B cell (primary cell): ENCODE measurements at regions not wholly inside any gene's neighbourhood (a gene's known extent, or its start where the extent isn't known, plus 50 kb on each side); places are given as distances from the start of the nearest gene placed in this dataset.

Experiments used
- ATAC-seq: fragments of 200-7000 bp; cut with Tn5 transposase; one replicate; pipeline ENCODE4 v1.10.0; 2021; ENCODE audit warnings: low read depth, mild to moderate bottlenecking, moderate number of reproducible peaks, moderate library complexity
- CTCF ChIA-PET: fragments of 350-600 bp; sonication (Branson Sonifier 250); formaldehyde crosslinking; loops from one replicate; lab custom pipeline; 2021; ENCODE audit warnings: antibody characterized with exemption, inconsistent platforms; lab: Charles Lee
- POLR2A ChIA-PET: fragments of 350-600 bp; sonication (Branson Sonifier 250); formaldehyde crosslinking; loops from one replicate; lab custom pipeline; 2021; ENCODE audit warnings: antibody characterized with exemption; lab: Charles Lee
- DNase-seq: peaks from one replicate; pipeline ENCODE4 v3.0.0; 2013
- H2AFZ ChIP-seq: 2 replicates; pipeline ENCODE4 v1.6.1; 2012; ENCODE audit warnings: mild to moderate bottlenecking, low read depth, low read length; ENCODE audit not compliant: insufficient read depth, poor library complexity, severe bottlenecking
- H3K27ac ChIP-seq, 2 donors: 1 replicate in 1 of 2; 2 replicates in 1 of 2; pipeline ENCODE4 v1.5.1; 2012 to 2013; ENCODE audit warnings: low read length in 2 of 2, mild to moderate bottlenecking in 2 of 2, moderate library complexity in 1 of 2
- H3K27me3 ChIP-seq, 4 experiments: fragments of 200-600 bp in 1 of 4; sonication (generic) in 1 of 4; replicated peaks in 1 of 4; 1 replicate in 2 of 4; 2 replicates in 2 of 4; pipeline versions ENCODE4 v1.6.1 to v1.7.0; 2013 to 2016; ENCODE audit warnings: low read length in 3 of 4, mild to moderate bottlenecking in 2 of 4, mixed read lengths in 1 of 4, moderate library complexity in 1 of 4; ENCODE audit not compliant: insufficient read depth in 4 of 4, control insufficient read depth in 3 of 4; ENCODE audit errors: control extremely low read depth in 1 of 4
- H3K36me3 ChIP-seq, 2 experiments: replicated peaks in 1 of 2; 1 replicate in 1 of 2; 2 replicates in 1 of 2; pipeline versions ENCODE4 v1.6.1 to v1.7.1; 2013; ENCODE audit warnings: low read length in 1 of 2; ENCODE audit not compliant: insufficient read depth in 2 of 2, control insufficient read depth in 1 of 2; ENCODE audit errors: control extremely low read depth in 1 of 2, extremely low read depth in 1 of 2
- H3K4me1 ChIP-seq, 2 donors: fragments of 200-600 bp in 1 of 2; sonication (generic) in 1 of 2; 1 replicate in 1 of 2; 2 replicates in 1 of 2; pipeline versions ENCODE4 v1.5.1 to v1.6.1; 2013 to 2017; ENCODE audit warnings: low read length in 2 of 2; ENCODE audit not compliant: control insufficient read depth in 2 of 2, insufficient read depth in 2 of 2
- H3K4me2 ChIP-seq: replicated peaks from 2 replicates; pipeline ENCODE3; 2012; ENCODE audit warnings: mild to moderate bottlenecking, low read depth, low read length; ENCODE audit not compliant: poor library complexity, severe bottlenecking
- H3K4me3 ChIP-seq, 5 experiments: fragments of 200-600 bp in 1 of 5; sonication (generic) in 1 of 5; 1 replicate in 3 of 5; 2 replicates in 2 of 5; pipeline versions ENCODE4 v1.5.1 to v1.7.0; 2011 to 2016; ENCODE audit warnings: low read length in 4 of 5, mild to moderate bottlenecking in 4 of 5, low read depth in 2 of 5, control low read depth in 1 of 5, moderate library complexity in 1 of 5; ENCODE audit not compliant: insufficient read depth in 1 of 5; ENCODE audit errors: control extremely low read depth in 1 of 5, extremely low read depth in 1 of 5
- H3K79me2 ChIP-seq: fragments of 200-600 bp; sonication (generic); one replicate; pipeline ENCODE4 v1.6.0; 2016; ENCODE audit warnings: low read length; ENCODE audit not compliant: control insufficient read depth, insufficient read depth
- H3K9ac ChIP-seq: fragments of 200-600 bp; sonication (generic); 2 replicates; pipeline ENCODE4 v1.6.1; 2017; ENCODE audit warnings: mild to moderate bottlenecking, low read length, moderate library complexity
- H3K9me3 ChIP-seq, 3 donors: one replicate each; pipeline versions ENCODE4 v1.6.1 to v1.7.1; 2013; ENCODE audit warnings: low read length in 2 of 3; ENCODE audit not compliant: control insufficient read depth in 2 of 3, insufficient read depth in 1 of 3; ENCODE audit errors: control extremely low read depth in 1 of 3
- H4K20me1 ChIP-seq: 2 replicates; pipeline ENCODE4 v1.6.0; 2012; ENCODE audit warnings: mild to moderate bottlenecking, low read length; ENCODE audit not compliant: insufficient read depth, control insufficient read depth, poor library complexity, severe bottlenecking
- H3K27ac Mint-ChIP-seq: one replicate; pipeline ENCODE4 v1.8.0; 2021; ENCODE audit warnings: mixed read lengths
- H3K27me3 Mint-ChIP-seq: one replicate; pipeline ENCODE4 v1.8.0; 2021; ENCODE audit warnings: mixed read lengths
- H3K4me1 Mint-ChIP-seq: one replicate; pipeline ENCODE4 v1.8.0; 2021; ENCODE audit warnings: mixed read lengths
- H3K4me3 Mint-ChIP-seq: one replicate; pipeline ENCODE4 v1.8.0; 2021; ENCODE audit warnings: mixed read lengths
- H3K9me3 Mint-ChIP-seq: one replicate; pipeline ENCODE4 v1.8.0; 2022; ENCODE audit warnings: mixed read lengths; ENCODE audit not compliant: insufficient read depth
- EZH2 ChIP-seq: IDR thresholded peaks from 2 replicates; pipeline ENCODE4 v1.6.1; 2012; ENCODE audit warnings: borderline replicate concordance, low read depth, mild to moderate bottlenecking, moderate library complexity, low read length; ENCODE audit not compliant: insufficient read depth, poor library complexity, severe bottlenecking
- WGBS: methylation state at CpG from one replicate; pipeline ENCODE4 v1.1.5; 2013; ENCODE audit warnings: missing lambda C conversion rate; ENCODE audit not compliant: insufficient coverage; 5-methylcytosine and 5-hydroxymethylcytosine counted together
- intact Hi-C: fragments of 100-400 bp; cut with micrococcal nuclease; formaldehyde crosslinking; loops from one replicate; pipeline ENCODE4 v1.10.0; 2022
- TF ChIP-seq, protein P1 (sequence below): fragments of 200-600 bp; IDR thresholded peaks from one replicate; pipeline ENCODE4 v1.8.0; 2022; ENCODE audit warnings: antibody characterized with exemption, mild to moderate bottlenecking

DNA sequence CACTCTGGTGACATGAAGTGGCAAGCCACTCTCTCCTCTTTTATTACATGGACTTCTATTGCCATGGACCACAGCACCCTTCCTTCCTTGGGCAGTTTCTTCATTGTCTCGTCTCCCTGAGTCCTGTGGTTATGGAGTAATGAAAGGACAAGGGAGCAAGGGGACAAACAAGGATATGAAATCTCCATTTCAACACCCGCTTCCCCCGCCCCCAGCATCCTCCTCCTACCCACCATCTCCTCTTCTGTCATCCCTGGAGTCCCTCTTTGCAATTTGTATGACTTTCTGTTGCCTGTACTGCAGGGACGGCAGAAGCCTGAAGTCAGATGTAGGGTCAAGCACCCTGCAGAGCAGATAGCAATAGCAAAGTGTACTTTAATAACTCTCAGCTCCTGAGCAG is 300.7 kb upstream of the CLINT1 start:
- Histone ChIP-seq H3K27ac (no peak overlapping the region), H3K36me3 (no peaks in the 10 kb centered on the region), H3K4me1 (no peaks in the 10 kb centered on the region), H3K79me2 (no peaks in the 10 kb centered on the region), H3K9me3 (no peaks in the 10 kb centered on the region), H3K27me3 (peaks cover 0 to 6% (median 0%) of the 10 kb centered on the region in 4 experiments), H4K20me1 (no peaks in the 10 kb centered on the region), H3K4me3 (no peak overlapping the region), H2AFZ (no peak overlapping the region), H3K4me2 (no peak overlapping the region), H3K9ac (no peak overlapping the region)
- ATAC-seq (no peak), DNase-seq (no peak)
- intact Hi-C loops: no loop called here
- Mint-ChIP-seq H3K27ac (no peak overlapping the region), H3K27me3 (peaks cover 29% of the 10 kb centered on the region), H3K4me1 (no peaks in the 10 kb centered on the region), H3K4me3 (no peak overlapping the region), H3K9me3 (no peaks in the 10 kb centered on the region)
- WGBS: 91% methylated on average over 3 of the region's 4 CpGs
- CTCF ChIA-PET: interaction anchor here (1.4 kb wide), 1 partner anchor 11 kb away, joined by 3 read pairs; no protein-coding TSS in a partner anchor
- POLR2A ChIA-PET: no interaction called here
- TF ChIP-seq, protein P1, sequence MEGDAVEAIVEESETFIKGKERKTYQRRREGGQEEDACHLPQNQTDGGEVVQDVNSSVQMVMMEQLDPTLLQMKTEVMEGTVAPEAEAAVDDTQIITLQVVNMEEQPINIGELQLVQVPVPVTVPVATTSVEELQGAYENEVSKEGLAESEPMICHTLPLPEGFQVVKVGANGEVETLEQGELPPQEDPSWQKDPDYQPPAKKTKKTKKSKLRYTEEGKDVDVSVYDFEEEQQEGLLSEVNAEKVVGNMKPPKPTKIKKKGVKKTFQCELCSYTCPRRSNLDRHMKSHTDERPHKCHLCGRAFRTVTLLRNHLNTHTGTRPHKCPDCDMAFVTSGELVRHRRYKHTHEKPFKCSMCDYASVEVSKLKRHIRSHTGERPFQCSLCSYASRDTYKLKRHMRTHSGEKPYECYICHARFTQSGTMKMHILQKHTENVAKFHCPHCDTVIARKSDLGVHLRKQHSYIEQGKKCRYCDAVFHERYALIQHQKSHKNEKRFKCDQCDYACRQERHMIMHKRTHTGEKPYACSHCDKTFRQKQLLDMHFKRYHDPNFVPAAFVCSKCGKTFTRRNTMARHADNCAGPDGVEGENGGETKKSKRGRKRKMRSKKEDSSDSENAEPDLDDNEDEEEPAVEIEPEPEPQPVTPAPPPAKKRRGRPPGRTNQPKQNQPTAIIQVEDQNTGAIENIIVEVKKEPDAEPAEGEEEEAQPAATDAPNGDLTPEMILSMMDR: no peak
- no peak for TF ChIP-seq EZH2

DNA sequence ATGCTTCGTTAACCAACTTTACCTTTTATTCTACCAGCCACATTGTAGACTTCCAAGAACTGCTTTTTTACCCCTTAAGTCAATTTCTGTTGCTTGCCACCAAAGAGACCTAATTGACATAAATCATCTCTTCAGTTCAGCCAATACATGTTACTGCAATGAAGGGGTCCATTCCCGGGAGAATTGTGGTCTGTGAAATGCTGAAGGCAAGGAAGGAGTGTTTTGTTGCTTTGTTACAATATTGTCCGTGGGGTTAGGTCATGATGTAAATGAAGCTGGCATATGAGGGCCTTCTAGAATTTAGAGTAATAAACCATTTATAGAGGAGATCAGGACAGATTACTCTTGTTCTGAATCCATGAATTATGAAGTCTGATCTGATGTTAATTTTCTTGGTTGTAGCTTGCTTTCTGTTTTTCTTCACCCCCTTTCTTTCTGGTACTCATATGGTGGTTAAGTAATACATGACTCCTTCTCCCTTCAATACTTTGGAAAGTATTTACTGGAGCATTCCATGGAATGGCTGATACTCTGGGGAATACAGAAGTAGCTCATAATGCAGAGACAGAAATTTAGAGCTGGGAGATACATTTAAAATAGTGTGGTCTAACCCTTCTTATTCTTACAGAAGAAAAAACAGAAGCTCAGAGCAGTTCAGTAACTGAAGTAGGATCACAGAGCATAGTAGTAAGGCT is 297.0 kb upstream of the CLINT1 start:
- H3K4me1 ChIP-seq: no peaks in the 10 kb centered on the region
- no peaks in the 10 kb centered on the region for H3K4me1 Mint-ChIP-seq
- H3K27me3 ChIP-seq: peaks cover 0 to 6% (median 0%) of the 10 kb centered on the region in 4 experiments
- H3K27me3 Mint-ChIP-seq: peaks cover 20% of the 10 kb centered on the region
- H3K36me3 ChIP-seq: no peaks in the 10 kb centered on the region
- TF ChIP-seq EZH2: no peak
- TF ChIP-seq, protein P1: no peak
- no peaks in the 10 kb centered on the region for H4K20me1 ChIP-seq
- no peak overlapping the region for H3K9ac ChIP-seq
- CTCF ChIA-PET: interaction anchor here (2.0 kb wide), 1 partner anchor 19 kb away, joined by 8 read pairs; no protein-coding TSS in a partner anchor
- POLR2A ChIA-PET: no interaction called here
- no peak overlapping the region for H3K27ac ChIP-seq
- H3K27ac Mint-ChIP-seq: no peak overlapping the region
- H3K4me3 ChIP-seq: no peak overlapping the region
- no peak for ATAC-seq
- H2AFZ ChIP-seq: no peak overlapping the region
- WGBS: 60% methylated on average over 1 of the region's 3 CpGs
- intact Hi-C loops: no loop called here
- no peak overlapping the region for H3K4me2 ChIP-seq
- H3K4me3 Mint-ChIP-seq: no peak overlapping the region
- H3K79me2 ChIP-seq: no peaks in the 10 kb centered on the region
- H3K9me3 ChIP-seq: no peaks in the 10 kb centered on the region
- no peak for DNase-seq
- no peaks in the 10 kb centered on the region for H3K9me3 Mint-ChIP-seq
